Endodermal cell (in vitro differentiated cells): ENCODE measurements at regions not wholly inside any gene's neighbourhood (a gene's known extent, or its start where the extent isn't known, plus 50 kb on each side); places are given as distances from the start of the nearest gene placed in this dataset.
"Not testable (repeated sequence)": the region's sequence is repeated elsewhere in the genome, so short reads cannot be mapped to it uniquely, and the experiment has no call there.

Experiments used
- DNase-seq: peaks from one replicate; pipeline ENCODE4 v3.0.0-alpha.2; 2017
- H3K27ac ChIP-seq: 2 replicates; pipeline ENCODE4 v1.5.1; 2013; ENCODE audit warnings: mild to moderate bottlenecking, low read depth, low read length, moderate library complexity
- H3K27me3 ChIP-seq: 2 replicates; pipeline ENCODE4 v1.6.1; 2013; ENCODE audit warnings: mild to moderate bottlenecking, low read length, moderate library complexity; ENCODE audit not compliant: insufficient read depth, control insufficient read depth, poor library complexity, severe bottlenecking
- H3K36me3 ChIP-seq: 2 replicates; pipeline ENCODE4 v1.7.0; 2013; ENCODE audit warnings: mild to moderate bottlenecking, low read length, moderate library complexity; ENCODE audit not compliant: control insufficient read depth, insufficient read depth
- H3K4me1 ChIP-seq: one replicate; pipeline ENCODE4 v1.7.0; 2013; ENCODE audit warnings: low read length; ENCODE audit not compliant: control insufficient read depth, insufficient read depth
- H3K4me3 ChIP-seq: 2 replicates; pipeline ENCODE4 v1.5.1; 2013; ENCODE audit warnings: mild to moderate bottlenecking, low read length, moderate library complexity
- H3K9ac ChIP-seq: 2 replicates; pipeline ENCODE4 v1.6.1; 2013; ENCODE audit warnings: mild to moderate bottlenecking, low read length, moderate library complexity; ENCODE audit not compliant: poor library complexity, severe bottlenecking; ENCODE audit errors: extremely low read depth
- H3K9me3 ChIP-seq: 2 replicates; pipeline ENCODE4 v1.6.1; 2013; ENCODE audit warnings: mild to moderate bottlenecking, low read length, moderate library complexity; ENCODE audit not compliant: control insufficient read depth
- H3K27ac Mint-ChIP-seq: 2 replicates; pipeline ENCODE4 v1.8.0; 2020; ENCODE audit warnings: mixed read lengths
- H3K27me3 Mint-ChIP-seq: 2 replicates; pipeline ENCODE4 v1.8.0; 2021; ENCODE audit warnings: mild to moderate bottlenecking, mixed read lengths; ENCODE audit not compliant: insufficient read depth
- H3K36me3 Mint-ChIP-seq: 2 replicates; pipeline ENCODE4 v1.8.0; 2020; ENCODE audit warnings: low read depth, mixed read lengths
- H3K4me1 Mint-ChIP-seq: 2 replicates; pipeline ENCODE4 v1.8.0; 2020; ENCODE audit warnings: mixed read lengths
- H3K4me3 Mint-ChIP-seq: 2 replicates; pipeline ENCODE4 v1.8.0; 2020; ENCODE audit warnings: mild to moderate bottlenecking, moderate library complexity, mixed read lengths
- H3K9me3 Mint-ChIP-seq: 2 replicates; pipeline ENCODE4 v1.8.0; 2020; ENCODE audit warnings: mild to moderate bottlenecking, mixed read lengths
- WGBS, 2 experiments: methylation state at CpG; one replicate each; pipeline versions ENCODE4 v1.1.5 to v1.1.7; 2013; ENCODE audit warnings: missing lambda C conversion rate in 2 of 2, mixed read lengths in 1 of 2; ENCODE audit not compliant: insufficient coverage in 1 of 2, insufficient read length in 1 of 2; 5-methylcytosine and 5-hydroxymethylcytosine counted together
- TF ChIP-seq, protein P1 (sequence below): fragments of 200-600 bp; sonication (generic); conservative IDR thresholded peaks from 2 replicates; pipeline ENCODE4 v1.5.0; 2021; ENCODE audit warnings: antibody characterized with exemption, mild to moderate bottlenecking

DNA sequence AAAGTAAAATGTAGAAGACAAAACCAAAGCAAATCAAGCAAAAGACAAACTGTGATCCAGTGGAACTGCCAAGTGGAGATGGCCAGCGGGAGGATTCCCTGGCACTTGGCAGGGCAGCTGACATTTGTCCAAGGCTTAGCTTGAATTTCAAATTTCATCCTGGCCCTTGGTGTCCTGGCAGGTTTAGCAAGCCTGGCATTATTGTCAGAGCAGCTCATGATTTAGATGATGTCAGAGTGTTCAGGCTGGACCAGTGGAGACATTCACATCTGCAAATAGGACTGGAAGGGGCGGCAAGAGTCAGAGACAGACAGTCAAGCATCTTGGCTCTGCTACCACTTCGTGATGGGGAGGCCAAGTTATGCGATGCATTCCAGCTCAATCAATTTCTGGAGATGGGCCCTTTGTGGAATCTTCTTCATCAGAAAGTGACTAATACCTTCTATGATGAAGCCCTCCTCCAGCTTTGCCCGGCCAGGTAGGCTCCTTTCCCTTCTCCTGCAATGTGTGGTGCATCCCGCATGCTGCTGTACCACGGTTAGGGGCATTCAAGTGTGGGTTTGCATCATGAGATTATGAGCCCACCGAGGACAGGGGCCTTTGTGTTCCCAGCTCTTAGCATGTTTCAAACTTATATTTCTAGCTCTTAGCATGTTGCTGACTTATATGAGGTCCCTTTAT, 199.7 kb downstream of the ANKRD30B start:
- Histone ChIP-seq H3K9ac (no peak overlapping the region), H3K4me1 (no peaks in the 10 kb centered on the region), H3K9me3 (peaks cover 56% of the 10 kb centered on the region), H3K27ac (no peak overlapping the region), H3K36me3 (no peaks in the 10 kb centered on the region), H3K4me3 (no peak overlapping the region), H3K27me3 (no peaks in the 10 kb centered on the region)
- Mint-ChIP-seq H3K27me3 (no peaks in the 10 kb centered on the region), H3K27ac (no peak overlapping the region), H3K4me3 (no peak overlapping the region), H3K9me3 (peaks cover 95% of the 10 kb centered on the region), H3K4me1 (no peaks in the 10 kb centered on the region), H3K36me3 (no peaks in the 10 kb centered on the region)
- no peak for DNase-seq
- 68 to 77% methylated on average over 7 to 8 of the region's 8 CpGs for WGBS, 2 experiments
- TF ChIP-seq, protein P1, sequence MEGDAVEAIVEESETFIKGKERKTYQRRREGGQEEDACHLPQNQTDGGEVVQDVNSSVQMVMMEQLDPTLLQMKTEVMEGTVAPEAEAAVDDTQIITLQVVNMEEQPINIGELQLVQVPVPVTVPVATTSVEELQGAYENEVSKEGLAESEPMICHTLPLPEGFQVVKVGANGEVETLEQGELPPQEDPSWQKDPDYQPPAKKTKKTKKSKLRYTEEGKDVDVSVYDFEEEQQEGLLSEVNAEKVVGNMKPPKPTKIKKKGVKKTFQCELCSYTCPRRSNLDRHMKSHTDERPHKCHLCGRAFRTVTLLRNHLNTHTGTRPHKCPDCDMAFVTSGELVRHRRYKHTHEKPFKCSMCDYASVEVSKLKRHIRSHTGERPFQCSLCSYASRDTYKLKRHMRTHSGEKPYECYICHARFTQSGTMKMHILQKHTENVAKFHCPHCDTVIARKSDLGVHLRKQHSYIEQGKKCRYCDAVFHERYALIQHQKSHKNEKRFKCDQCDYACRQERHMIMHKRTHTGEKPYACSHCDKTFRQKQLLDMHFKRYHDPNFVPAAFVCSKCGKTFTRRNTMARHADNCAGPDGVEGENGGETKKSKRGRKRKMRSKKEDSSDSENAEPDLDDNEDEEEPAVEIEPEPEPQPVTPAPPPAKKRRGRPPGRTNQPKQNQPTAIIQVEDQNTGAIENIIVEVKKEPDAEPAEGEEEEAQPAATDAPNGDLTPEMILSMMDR = no peak

DNA sequence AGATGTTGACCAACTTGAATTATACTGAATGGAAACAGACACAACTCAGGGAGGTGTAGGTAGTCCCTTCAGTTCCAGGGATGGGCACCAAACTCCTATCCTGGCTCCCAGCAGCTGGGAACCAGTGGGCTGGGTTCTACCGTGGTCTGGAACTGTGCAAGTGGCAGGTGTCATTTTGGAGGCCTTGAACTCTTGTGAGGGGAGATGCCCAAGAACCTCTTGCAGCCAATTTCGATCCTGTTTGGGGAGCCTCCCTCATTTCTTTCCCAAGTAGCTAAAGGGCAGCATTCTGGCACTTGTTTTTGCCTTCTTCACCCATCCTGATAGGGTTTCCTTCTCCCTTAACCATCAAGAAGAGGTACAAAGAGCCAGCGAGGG, 200.2 kb downstream of the ANKRD30B start:
- Histone ChIP-seq H3K27me3 (no peaks in the 10 kb centered on the region), H3K9me3 (peaks cover 56% of the 10 kb centered on the region), H3K4me3 (no peak overlapping the region), H3K4me1 (no peaks in the 10 kb centered on the region), H3K9ac (no peak overlapping the region), H3K27ac (no peak overlapping the region), H3K36me3 (no peaks in the 10 kb centered on the region)
- no peak overlapping the region for H3K4me3 Mint-ChIP-seq
- no peaks in the 10 kb centered on the region for H3K36me3 Mint-ChIP-seq
- TF ChIP-seq, protein P1 = no peak
- DNase-seq = no peak
- no peak overlapping the region for H3K27ac Mint-ChIP-seq
- peaks cover 95% of the 10 kb centered on the region for H3K9me3 Mint-ChIP-seq
- no peaks in the 10 kb centered on the region for H3K27me3 Mint-ChIP-seq
- no peaks in the 10 kb centered on the region for H3K4me1 Mint-ChIP-seq
- WGBS, 2 experiments = 43% methylated on average over 3 of the region's 3 CpGs

DNA sequence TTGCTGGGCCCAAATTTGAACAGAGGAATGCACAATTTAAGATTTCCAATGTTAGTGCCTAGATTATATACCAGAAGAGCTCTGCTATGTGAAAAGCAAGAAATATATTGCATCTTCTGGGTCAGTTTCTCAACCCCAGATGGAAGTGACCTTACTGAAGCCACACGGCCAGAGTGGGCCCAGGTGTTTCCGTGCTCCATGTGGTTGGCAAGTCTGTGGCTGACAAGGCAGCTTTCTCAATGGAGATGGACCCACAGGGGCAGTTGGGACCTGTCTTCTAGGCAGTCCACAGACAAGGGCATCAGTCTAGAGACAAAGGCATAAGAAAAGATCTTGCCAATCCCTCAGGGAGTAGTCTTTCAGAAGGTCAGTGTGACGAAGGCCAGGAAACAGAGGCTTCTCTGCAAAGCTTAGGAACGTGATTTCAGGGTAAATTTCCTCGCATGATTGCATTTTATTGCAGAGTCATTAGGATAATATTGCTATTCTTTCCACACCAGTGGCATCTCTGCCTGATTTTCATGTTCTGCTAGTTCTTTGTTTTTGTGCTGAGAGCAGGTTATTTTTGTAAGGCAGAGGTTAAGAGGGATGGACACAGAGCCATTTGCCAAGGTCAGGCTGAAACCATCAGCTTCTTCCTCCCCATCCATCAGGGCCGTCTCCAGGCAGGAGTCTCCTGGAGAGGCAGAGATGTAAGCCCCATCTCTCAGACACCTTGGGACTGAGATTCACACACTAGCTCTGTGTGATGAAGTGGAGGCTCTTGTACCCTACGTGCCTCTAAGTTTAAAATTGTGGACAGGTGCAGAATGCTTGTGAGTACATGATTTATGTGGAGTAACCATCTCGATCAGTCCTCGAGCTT, 202.1 kb downstream of the ANKRD30B start:
- Histone ChIP-seq H3K4me1 (no peaks in the 10 kb centered on the region), H3K27me3 (no peaks in the 10 kb centered on the region), H3K9ac (no peak overlapping the region), H3K36me3 (no peaks in the 10 kb centered on the region), H3K9me3 (peaks cover 62% of the 10 kb centered on the region), H3K4me3 (no peak overlapping the region), H3K27ac (no peak overlapping the region)
- H3K9me3 Mint-ChIP-seq = peaks cover 90% of the 10 kb centered on the region
- no peaks in the 10 kb centered on the region for H3K4me1 Mint-ChIP-seq
- TF ChIP-seq, protein P1 = no peak
- no peak overlapping the region for H3K27ac Mint-ChIP-seq
- no peak overlapping the region for H3K4me3 Mint-ChIP-seq
- 60 to 61% methylated on average over 5 to 8 of the region's 9 CpGs for WGBS, 2 experiments
- no peak for DNase-seq
- no peaks in the 10 kb centered on the region for H3K36me3 Mint-ChIP-seq
- H3K27me3 Mint-ChIP-seq = no peaks in the 10 kb centered on the region

DNA sequence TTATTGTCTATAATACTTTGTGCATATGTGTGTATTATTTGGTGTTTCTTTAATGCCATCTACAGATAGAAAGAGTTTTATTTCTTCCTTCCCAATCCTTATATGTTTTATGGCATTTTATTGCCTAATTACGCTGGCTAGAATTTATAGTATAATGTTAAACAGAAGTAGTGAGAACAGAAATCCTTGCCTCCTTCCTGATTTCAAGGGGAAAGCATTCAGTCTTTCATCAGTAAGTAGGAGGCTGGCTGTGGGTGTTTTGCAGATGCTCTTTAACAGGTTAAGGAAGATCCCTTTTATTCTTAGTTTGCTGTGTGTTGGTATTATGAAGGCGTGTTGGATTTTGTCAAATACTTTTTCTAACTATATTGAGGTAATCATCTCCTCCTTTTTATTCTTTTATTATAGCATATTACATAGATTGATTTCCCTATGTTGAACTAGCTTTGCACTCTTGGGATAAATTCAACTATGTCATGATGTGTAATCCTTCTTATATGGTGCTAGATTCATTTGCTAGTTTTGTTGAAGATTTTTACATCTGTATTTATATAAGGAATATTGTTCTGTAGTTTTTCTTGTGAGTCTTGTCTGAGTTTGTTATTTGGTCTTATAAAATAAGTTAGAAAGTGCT, 204.6 kb downstream of the ANKRD30B start:
- H3K4me3 Mint-ChIP-seq, H3K36me3 ChIP-seq, H3K27ac ChIP-seq, H3K36me3 Mint-ChIP-seq, H3K27me3 ChIP-seq, DNase-seq, H3K27ac Mint-ChIP-seq, H3K9ac ChIP-seq, H3K4me1 ChIP-seq, H3K4me1 Mint-ChIP-seq, H3K4me3 ChIP-seq, H3K27me3 Mint-ChIP-seq: not testable (repeated sequence)
- WGBS, 2 experiments = 75 to 80% methylated on average over 1 of the region's 2 CpGs
- H3K9me3 Mint-ChIP-seq = peaks cover 87% of the 10 kb centered on the region
- H3K9me3 ChIP-seq = peaks cover 59% of the 10 kb centered on the region
